Activated naive CD8-positive, alpha-beta T cell treated with anti-CD3 and anti-CD28 coated beads, Interleukin-2, amount 50 U/mL, for 24 hours (primary cell): ENCODE measurements at regions not wholly inside any gene's neighbourhood (a gene's known extent, or its start where the extent isn't known, plus 50 kb on each side); places are given as distances from the start of the nearest gene placed in this dataset.

Experiments used
- ATAC-seq: fragments of 150-1000 bp; cut with Tn5 transposase; one replicate; pipeline ENCODE4 v1.10.0; 2021
- DNase-seq: peaks from one replicate; pipeline ENCODE4 v3.0.0; 2021
- H3K27ac Mint-ChIP-seq: one replicate; pipeline ENCODE4 v1.8.0; 2021; ENCODE audit warnings: mild to moderate bottlenecking, mixed read lengths
- H3K27me3 Mint-ChIP-seq: one replicate; pipeline ENCODE4 v1.8.0; 2021; ENCODE audit warnings: mixed read lengths
- H3K36me3 Mint-ChIP-seq: one replicate; pipeline ENCODE4 v1.8.0; 2021; ENCODE audit warnings: low read depth, mixed read lengths
- H3K4me1 Mint-ChIP-seq: one replicate; pipeline ENCODE4 v1.8.0; 2021; ENCODE audit warnings: mixed read lengths
- H3K4me3 Mint-ChIP-seq: one replicate; pipeline ENCODE4 v1.8.0; 2021; ENCODE audit warnings: mild to moderate bottlenecking, moderate library complexity, mixed read lengths
- H3K9me3 Mint-ChIP-seq: one replicate; pipeline ENCODE4 v1.8.0; 2021; ENCODE audit warnings: mixed read lengths

GRCh38 chr10:43778571-43778970 is 129.9 kb upstream of the ZNF32 start:
- H3K36me3 Mint-ChIP-seq: no peaks in the 10 kb centered on the region
- ATAC-seq (no peak), DNase-seq (no peak)
- H3K4me1 Mint-ChIP-seq: peaks cover 39% of the 10 kb centered on the region
- H3K27ac Mint-ChIP-seq: peak overlapping the region; percentile 29
- no peaks in the 10 kb centered on the region for H3K27me3 Mint-ChIP-seq
- H3K9me3 Mint-ChIP-seq: no peaks in the 10 kb centered on the region
- no peak overlapping the region for H3K4me3 Mint-ChIP-seq

- Mint-ChIP-seq H3K36me3 (no peaks in the 10 kb centered on the region), H3K4me1 (peaks cover 9% of the 10 kb centered on the region), H3K27ac (no peak overlapping the region), H3K4me3 (no peak overlapping the region), H3K9me3 (peaks cover 8% of the 10 kb centered on the region), H3K27me3 (no peaks in the 10 kb centered on the region)
- DNase-seq (no peak), ATAC-seq (no peak)
These were observed 126.7 kb upstream of the ZNF32 start for GRCh38 chr10:43775384-43775783.

GRCh38 chr10:43774234-43774769 is 125.6 kb upstream of the ZNF32 start:
- H3K27me3 Mint-ChIP-seq: no peaks in the 10 kb centered on the region
- H3K36me3 Mint-ChIP-seq: no peaks in the 10 kb centered on the region

GRCh38 chr10:43773736-43774135 is 125.1 kb upstream of the ZNF32 start:
- Mint-ChIP-seq H3K27me3 (no peaks in the 10 kb centered on the region), H3K27ac (no peak overlapping the region), H3K4me3 (no peak overlapping the region), H3K36me3 (no peaks in the 10 kb centered on the region), H3K9me3 (peaks cover 14% of the 10 kb centered on the region), H3K4me1 (peaks cover 4% of the 10 kb centered on the region)
- ATAC-seq (no peak), DNase-seq (no peak)

More at GRCh38 chr10:43774234-43774769, 125.6 kb upstream of the ZNF32 start:
- H3K4me1 Mint-ChIP-seq: peaks cover 9% of the 10 kb centered on the region
- H3K9me3 Mint-ChIP-seq: peaks cover 14% of the 10 kb centered on the region
- no peak overlapping the region for H3K4me3 Mint-ChIP-seq
- DNase-seq (no peak), ATAC-seq (no peak)
- no peak overlapping the region for H3K27ac Mint-ChIP-seq

- no peaks in the 10 kb centered on the region for H3K27me3 Mint-ChIP-seq
- ATAC-seq: no peak
- H3K4me3 Mint-ChIP-seq: no peak overlapping the region
- H3K4me1 Mint-ChIP-seq: no peaks in the 10 kb centered on the region
- DNase-seq: no peak
- H3K36me3 Mint-ChIP-seq: no peaks in the 10 kb centered on the region
- no peak overlapping the region for H3K27ac Mint-ChIP-seq
- peaks cover 14% of the 10 kb centered on the region for H3K9me3 Mint-ChIP-seq
These were observed 123.5 kb upstream of the ZNF32 start for GRCh38 chr10:43772171-43772570.

- H3K27ac Mint-ChIP-seq: no peak overlapping the region
- no peak for DNase-seq
- no peaks in the 10 kb centered on the region for H3K36me3 Mint-ChIP-seq
- H3K4me3 Mint-ChIP-seq: no peak overlapping the region
- no peaks in the 10 kb centered on the region for H3K27me3 Mint-ChIP-seq
- ATAC-seq: no peak
- H3K4me1 Mint-ChIP-seq: no peaks in the 10 kb centered on the region
- H3K9me3 Mint-ChIP-seq: peaks cover 14% of the 10 kb centered on the region
These were observed 123.0 kb upstream of the ZNF32 start for GRCh38 chr10:43771675-43772074.

- Mint-ChIP-seq H3K36me3 (no peaks in the 10 kb centered on the region), H3K4me3 (no peak overlapping the region), H3K9me3 (peaks cover 7% of the 10 kb centered on the region), H3K4me1 (no peaks in the 10 kb centered on the region), H3K27ac (no peak overlapping the region), H3K27me3 (no peaks in the 10 kb centered on the region)
- no peak for DNase-seq
- no peak for ATAC-seq
These were observed 116.8 kb upstream of the ZNF32 start for GRCh38 chr10:43765516-43765915.

- no peak for DNase-seq
- H3K4me3 Mint-ChIP-seq: no peak overlapping the region
- H3K4me1 Mint-ChIP-seq: no peaks in the 10 kb centered on the region
- H3K9me3 Mint-ChIP-seq: no peaks in the 10 kb centered on the region
- no peak overlapping the region for H3K27ac Mint-ChIP-seq
- H3K27me3 Mint-ChIP-seq: no peaks in the 10 kb centered on the region
- no peak for ATAC-seq
- H3K36me3 Mint-ChIP-seq: no peaks in the 10 kb centered on the region
These were observed 115.2 kb upstream of the ZNF32 start for GRCh38 chr10:43763846-43764245.

- no peak overlapping the region for H3K27ac Mint-ChIP-seq
- ATAC-seq: no peak
- no peaks in the 10 kb centered on the region for H3K27me3 Mint-ChIP-seq
- no peak for DNase-seq
- H3K36me3 Mint-ChIP-seq: no peaks in the 10 kb centered on the region
- H3K9me3 Mint-ChIP-seq: no peaks in the 10 kb centered on the region
- no peak overlapping the region for H3K4me3 Mint-ChIP-seq
- H3K4me1 Mint-ChIP-seq: no peaks in the 10 kb centered on the region
These were observed 111.8 kb upstream of the ZNF32 start for GRCh38 chr10:43760514-43760913.

GRCh38 chr10:43759216-43759615 is 110.5 kb upstream of the ZNF32 start:
- ATAC-seq: no peak
- Mint-ChIP-seq H3K4me1 (no peaks in the 10 kb centered on the region), H3K4me3 (no peak overlapping the region)

GRCh38 chr10:43756341-43756740 is 107.7 kb upstream of the ZNF32 start:
- H3K9me3 Mint-ChIP-seq: no peaks in the 10 kb centered on the region
- ATAC-seq: no peak
- DNase-seq: no peak
- no peak overlapping the region for H3K27ac Mint-ChIP-seq
- no peaks in the 10 kb centered on the region for H3K27me3 Mint-ChIP-seq
- no peaks in the 10 kb centered on the region for H3K36me3 Mint-ChIP-seq
- no peak overlapping the region for H3K4me3 Mint-ChIP-seq
- H3K4me1 Mint-ChIP-seq: no peaks in the 10 kb centered on the region

More at GRCh38 chr10:43759216-43759615, 110.5 kb upstream of the ZNF32 start:
- Mint-ChIP-seq H3K9me3 (no peaks in the 10 kb centered on the region), H3K36me3 (no peaks in the 10 kb centered on the region), H3K27ac (no peak overlapping the region), H3K27me3 (no peaks in the 10 kb centered on the region)
- DNase-seq: no peak

- Mint-ChIP-seq H3K27ac (no peak overlapping the region), H3K36me3 (no peaks in the 10 kb centered on the region), H3K27me3 (no peaks in the 10 kb centered on the region), H3K9me3 (no peaks in the 10 kb centered on the region), H3K4me1 (no peaks in the 10 kb centered on the region), H3K4me3 (no peak overlapping the region)
- ATAC-seq (no peak), DNase-seq (no peak)
These were observed 106.0 kb upstream of the ZNF32 start for GRCh38 chr10:43754569-43755260.

- no peak overlapping the region for H3K4me3 Mint-ChIP-seq
- H3K27ac Mint-ChIP-seq: no peak overlapping the region
- no peaks in the 10 kb centered on the region for H3K9me3 Mint-ChIP-seq
- no peak for ATAC-seq
- H3K36me3 Mint-ChIP-seq: no peaks in the 10 kb centered on the region
- DNase-seq: no peak
- no peaks in the 10 kb centered on the region for H3K4me1 Mint-ChIP-seq
- H3K27me3 Mint-ChIP-seq: peaks cover 2% of the 10 kb centered on the region
These were observed 104.8 kb upstream of the ZNF32 start for GRCh38 chr10:43753397-43754061.

GRCh38 chr10:43752682-43753081 is 104.0 kb upstream of the ZNF32 start:
- Mint-ChIP-seq H3K27ac (no peak overlapping the region), H3K4me1 (no peaks in the 10 kb centered on the region), H3K27me3 (peaks cover 2% of the 10 kb centered on the region), H3K4me3 (no peak overlapping the region), H3K36me3 (no peaks in the 10 kb centered on the region), H3K9me3 (no peaks in the 10 kb centered on the region)
- ATAC-seq: no peak
- DNase-seq: no peak

GRCh38 chr10:43751646-43752045 is 103.0 kb upstream of the ZNF32 start:
- H3K4me1 Mint-ChIP-seq: no peaks in the 10 kb centered on the region
- DNase-seq (no peak), ATAC-seq (no peak)
- no peaks in the 10 kb centered on the region for H3K9me3 Mint-ChIP-seq
- H3K27ac Mint-ChIP-seq: no peak overlapping the region
- peaks cover 2% of the 10 kb centered on the region for H3K27me3 Mint-ChIP-seq
- no peak overlapping the region for H3K4me3 Mint-ChIP-seq
- H3K36me3 Mint-ChIP-seq: no peaks in the 10 kb centered on the region
